WTC11 (cell line): ENCODE measurements at regions not wholly inside any gene's neighbourhood (a gene's known extent, or its start where the extent isn't known, plus 50 kb on each side); places are given as distances from the start of the nearest gene placed in this dataset.

Source experiments
- CBFB ChIP-seq: sonication (generic); formaldehyde crosslinking; IDR thresholded peaks from 2 replicates; pipeline ENCODE4 v1.8.1; 2022; ENCODE audit warnings: mild to moderate bottlenecking, low read depth, missing genetic modification reagents
- CREB1 ChIP-seq: sonication (generic); formaldehyde crosslinking; IDR thresholded peaks from 2 replicates; pipeline ENCODE4 v1.8.0; 2023; ENCODE audit warnings: mild to moderate bottlenecking, missing genetic modification reagents
- E2F4 ChIP-seq: sonication (generic); formaldehyde crosslinking; IDR thresholded peaks from 2 replicates; pipeline ENCODE4 v1.8.1; 2022; ENCODE audit warnings: low read depth, mild to moderate bottlenecking, moderate library complexity, missing genetic modification reagents, borderline replicate concordance
- JUN ChIP-seq: sonication (generic); formaldehyde crosslinking; IDR thresholded peaks from 2 replicates; pipeline ENCODE4 v1.8.0; 2023; ENCODE audit warnings: mild to moderate bottlenecking, missing genetic modification reagents
- NFYB ChIP-seq: sonication (generic); formaldehyde crosslinking; conservative IDR thresholded peaks from 2 replicates; pipeline ENCODE4 v1.8.0; 2022; ENCODE audit warnings: low read depth, missing genetic modification reagents
- SP1 ChIP-seq: sonication (generic); formaldehyde crosslinking; conservative IDR thresholded peaks from 2 replicates; pipeline ENCODE4 v1.8.1; 2022; ENCODE audit warnings: missing genetic modification reagents
- USF1 ChIP-seq: sonication (generic); formaldehyde crosslinking; IDR thresholded peaks from 2 replicates; pipeline ENCODE4 v1.8.0; 2022; ENCODE audit warnings: mild to moderate bottlenecking, missing genetic modification reagents
- ZNF396 ChIP-seq: fragments of 250-450 bp; sonication (Bioruptor Pico); IDR thresholded peaks from 2 replicates; pipeline ENCODE4 v1.8.0; 2021; ENCODE audit warnings: mild to moderate bottlenecking, moderate library complexity, borderline replicate concordance
- TF ChIP-seq, protein P1 (sequence below): fragments of 200-600 bp; IDR thresholded peaks from 2 replicates; pipeline ENCODE4 v1.8.0; 2022; ENCODE audit warnings: antibody characterized with exemption
- TF ChIP-seq, protein P2 (sequence below): sonication (generic); formaldehyde crosslinking; IDR thresholded peaks from 2 replicates; pipeline ENCODE4 v1.8.1; 2023; ENCODE audit warnings: mild to moderate bottlenecking, moderate library complexity, missing genetic modification reagents
- TF ChIP-seq, protein P3 (sequence below): sonication (generic); formaldehyde crosslinking; IDR thresholded peaks from 2 replicates; pipeline ENCODE4 v1.8.1; 2022; ENCODE audit warnings: low read depth, missing genetic modification reagents, borderline replicate concordance

DNA sequence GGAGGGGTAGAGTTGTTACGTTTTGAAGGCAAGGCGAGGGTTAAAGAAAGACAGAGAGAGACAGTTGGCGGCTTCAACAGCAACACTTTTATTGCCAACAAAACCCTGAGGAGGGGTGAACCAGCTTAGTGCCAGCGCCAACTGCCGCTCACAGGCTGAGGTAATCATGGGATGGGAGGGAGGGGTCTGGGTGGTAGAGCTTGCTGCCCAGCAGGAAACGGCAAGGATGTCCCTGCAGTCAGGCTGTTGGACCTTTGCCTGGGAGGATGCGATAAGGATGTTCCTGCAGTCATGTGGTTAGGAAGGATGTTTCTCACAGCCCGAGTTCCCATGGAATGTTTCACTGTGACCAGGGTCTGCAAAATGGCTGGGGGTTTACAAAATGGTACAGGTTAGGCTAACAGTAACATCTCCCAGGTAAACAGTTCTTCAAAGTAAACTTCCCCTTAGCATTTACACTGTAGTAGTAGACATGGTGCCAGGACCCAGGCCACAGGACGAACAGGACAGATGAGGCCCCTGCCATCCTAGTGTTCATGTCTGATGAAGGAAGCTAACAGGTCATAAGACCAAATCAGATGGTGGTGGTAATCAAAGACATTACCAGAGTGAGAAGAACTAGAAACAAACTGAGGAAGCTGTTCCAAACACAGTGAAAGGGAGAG, 647.3 kb upstream of the DEFB115 start:
- TF ChIP-seq, protein P1, sequence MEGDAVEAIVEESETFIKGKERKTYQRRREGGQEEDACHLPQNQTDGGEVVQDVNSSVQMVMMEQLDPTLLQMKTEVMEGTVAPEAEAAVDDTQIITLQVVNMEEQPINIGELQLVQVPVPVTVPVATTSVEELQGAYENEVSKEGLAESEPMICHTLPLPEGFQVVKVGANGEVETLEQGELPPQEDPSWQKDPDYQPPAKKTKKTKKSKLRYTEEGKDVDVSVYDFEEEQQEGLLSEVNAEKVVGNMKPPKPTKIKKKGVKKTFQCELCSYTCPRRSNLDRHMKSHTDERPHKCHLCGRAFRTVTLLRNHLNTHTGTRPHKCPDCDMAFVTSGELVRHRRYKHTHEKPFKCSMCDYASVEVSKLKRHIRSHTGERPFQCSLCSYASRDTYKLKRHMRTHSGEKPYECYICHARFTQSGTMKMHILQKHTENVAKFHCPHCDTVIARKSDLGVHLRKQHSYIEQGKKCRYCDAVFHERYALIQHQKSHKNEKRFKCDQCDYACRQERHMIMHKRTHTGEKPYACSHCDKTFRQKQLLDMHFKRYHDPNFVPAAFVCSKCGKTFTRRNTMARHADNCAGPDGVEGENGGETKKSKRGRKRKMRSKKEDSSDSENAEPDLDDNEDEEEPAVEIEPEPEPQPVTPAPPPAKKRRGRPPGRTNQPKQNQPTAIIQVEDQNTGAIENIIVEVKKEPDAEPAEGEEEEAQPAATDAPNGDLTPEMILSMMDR: no peak
- TF ChIP-seq, protein P2, sequence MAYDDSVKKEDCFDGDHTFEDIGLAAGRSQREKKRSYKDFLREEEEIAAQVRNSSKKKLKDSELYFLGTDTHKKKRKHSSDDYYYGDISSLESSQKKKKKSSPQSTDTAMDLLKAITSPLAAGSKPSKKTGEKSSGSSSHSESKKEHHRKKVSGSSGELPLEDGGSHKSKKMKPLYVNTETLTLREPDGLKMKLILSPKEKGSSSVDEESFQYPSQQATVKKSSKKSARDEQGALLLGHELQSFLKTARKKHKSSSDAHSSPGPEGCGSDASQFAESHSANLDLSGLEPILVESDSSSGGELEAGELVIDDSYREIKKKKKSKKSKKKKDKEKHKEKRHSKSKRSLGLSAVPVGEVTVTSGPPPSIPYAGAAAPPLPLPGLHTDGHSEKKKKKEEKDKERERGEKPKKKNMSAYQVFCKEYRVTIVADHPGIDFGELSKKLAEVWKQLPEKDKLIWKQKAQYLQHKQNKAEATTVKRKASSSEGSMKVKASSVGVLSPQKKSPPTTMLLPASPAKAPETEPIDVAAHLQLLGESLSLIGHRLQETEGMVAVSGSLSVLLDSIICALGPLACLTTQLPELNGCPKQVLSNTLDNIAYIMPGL (CRISPR knock-in tag): no peak
- TF ChIP-seq USF1 (CRISPR knock-in tag): no peak
- TF ChIP-seq JUN (CRISPR knock-in tag): no peak
- no peak for TF ChIP-seq CREB1
- TF ChIP-seq ZNF396 (CRISPR knock-in tag): no peak
- TF ChIP-seq, protein P3, sequence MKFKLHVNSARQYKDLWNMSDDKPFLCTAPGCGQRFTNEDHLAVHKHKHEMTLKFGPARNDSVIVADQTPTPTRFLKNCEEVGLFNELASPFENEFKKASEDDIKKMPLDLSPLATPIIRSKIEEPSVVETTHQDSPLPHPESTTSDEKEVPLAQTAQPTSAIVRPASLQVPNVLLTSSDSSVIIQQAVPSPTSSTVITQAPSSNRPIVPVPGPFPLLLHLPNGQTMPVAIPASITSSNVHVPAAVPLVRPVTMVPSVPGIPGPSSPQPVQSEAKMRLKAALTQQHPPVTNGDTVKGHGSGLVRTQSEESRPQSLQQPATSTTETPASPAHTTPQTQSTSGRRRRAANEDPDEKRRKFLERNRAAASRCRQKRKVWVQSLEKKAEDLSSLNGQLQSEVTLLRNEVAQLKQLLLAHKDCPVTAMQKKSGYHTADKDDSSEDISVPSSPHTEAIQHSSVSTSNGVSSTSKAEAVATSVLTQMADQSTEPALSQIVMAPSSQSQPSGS (CRISPR knock-in tag): no peak
- TF ChIP-seq SP1 (CRISPR knock-in tag): no peak
- no peak for TF ChIP-seq NFYB
- TF ChIP-seq E2F4 (CRISPR knock-in tag): no peak
- TF ChIP-seq CBFB (CRISPR knock-in tag): no peak
